NCI-H1417 (cell line): ENCODE measurements at regions not wholly inside any gene's neighbourhood (a gene's known extent, or its start where the extent isn't known, plus 50 kb on each side); places are given as distances from the start of the nearest gene placed in this dataset.

ENCODE experiments used
- DNase-seq, 3 experiments: peaks; one replicate each; lab custom pipeline; 2025; lab: John Stamatoyannopoulos, UW

DNA sequence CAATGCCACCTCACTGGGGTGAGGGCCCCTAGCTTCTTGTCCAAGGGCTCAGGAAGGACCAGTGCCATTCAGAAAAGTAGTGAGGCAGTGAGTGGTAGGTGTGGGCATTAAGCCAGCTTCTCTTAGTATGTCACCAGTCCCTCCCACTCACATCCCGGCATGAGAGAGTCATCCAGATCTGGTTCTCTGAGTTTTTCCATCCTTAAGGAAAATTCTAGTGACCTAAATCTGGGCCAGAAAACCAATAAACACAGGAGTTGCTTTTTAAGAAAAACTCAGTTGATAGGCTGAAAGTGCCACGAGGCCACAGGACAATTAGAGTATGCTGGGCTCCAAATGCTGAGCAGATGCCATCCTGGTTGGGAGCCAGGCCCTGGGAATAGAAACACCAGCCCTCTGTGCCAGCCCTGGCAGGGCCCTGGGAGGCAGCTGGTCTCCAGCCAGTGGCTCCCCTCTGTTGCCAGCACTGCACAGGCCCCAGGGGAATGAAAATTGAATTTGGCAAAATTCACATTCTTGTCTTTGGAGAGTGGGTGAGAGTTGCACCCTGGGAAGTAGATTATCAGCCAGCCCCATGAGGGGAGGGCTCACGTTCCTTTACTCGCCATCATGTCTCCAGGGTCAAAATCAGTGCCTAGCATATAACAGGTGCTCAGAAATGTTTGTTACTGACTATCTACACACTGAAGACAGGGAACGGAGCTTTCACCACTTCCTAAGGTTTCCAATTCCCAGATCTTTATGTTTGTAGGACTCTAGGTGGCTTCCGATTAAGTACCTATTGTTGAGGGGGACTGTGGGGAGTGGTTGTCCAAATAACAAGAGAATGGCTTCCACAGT lies 52.8 kb downstream of the FAM43A start:
- DNase-seq: no peak

DNA sequence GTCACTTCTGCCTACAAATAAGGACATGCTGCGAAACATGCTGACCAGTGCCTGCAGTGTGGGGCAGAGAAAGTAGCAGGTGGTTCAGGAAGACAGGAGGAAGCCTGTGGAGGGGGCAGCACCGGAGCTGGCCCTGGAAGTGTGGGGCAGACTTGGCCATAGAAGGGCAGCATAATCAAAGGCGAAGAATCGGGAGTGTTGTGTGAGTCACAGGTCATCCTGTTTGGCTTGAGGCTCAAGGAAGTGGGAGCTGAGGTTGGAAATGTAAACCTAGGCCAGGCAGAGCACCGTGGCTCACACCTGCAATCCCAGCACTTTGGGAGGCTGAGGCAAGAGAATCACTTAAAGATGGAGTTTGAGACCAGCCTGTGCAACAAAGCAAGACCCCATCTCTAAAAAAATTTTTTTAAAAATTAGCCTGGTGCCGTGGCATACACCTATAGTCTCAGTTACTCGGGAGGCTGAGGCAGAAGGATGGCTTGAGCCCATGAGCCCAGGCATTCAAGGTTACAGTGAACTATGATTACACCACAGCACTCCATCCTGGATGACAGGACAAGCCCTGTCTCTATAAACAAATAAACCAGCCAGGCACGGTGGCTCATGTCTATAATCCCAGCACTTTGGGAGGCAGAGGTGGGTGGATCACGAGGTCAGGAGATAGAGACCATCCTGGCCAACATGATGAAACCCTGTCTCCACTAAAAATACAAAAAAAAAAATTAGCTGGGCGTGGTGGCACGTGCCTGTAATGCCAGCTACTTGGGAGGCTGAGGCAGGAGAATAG lies 54.0 kb downstream of the FAM43A start:
- no peak for DNase-seq

DNA sequence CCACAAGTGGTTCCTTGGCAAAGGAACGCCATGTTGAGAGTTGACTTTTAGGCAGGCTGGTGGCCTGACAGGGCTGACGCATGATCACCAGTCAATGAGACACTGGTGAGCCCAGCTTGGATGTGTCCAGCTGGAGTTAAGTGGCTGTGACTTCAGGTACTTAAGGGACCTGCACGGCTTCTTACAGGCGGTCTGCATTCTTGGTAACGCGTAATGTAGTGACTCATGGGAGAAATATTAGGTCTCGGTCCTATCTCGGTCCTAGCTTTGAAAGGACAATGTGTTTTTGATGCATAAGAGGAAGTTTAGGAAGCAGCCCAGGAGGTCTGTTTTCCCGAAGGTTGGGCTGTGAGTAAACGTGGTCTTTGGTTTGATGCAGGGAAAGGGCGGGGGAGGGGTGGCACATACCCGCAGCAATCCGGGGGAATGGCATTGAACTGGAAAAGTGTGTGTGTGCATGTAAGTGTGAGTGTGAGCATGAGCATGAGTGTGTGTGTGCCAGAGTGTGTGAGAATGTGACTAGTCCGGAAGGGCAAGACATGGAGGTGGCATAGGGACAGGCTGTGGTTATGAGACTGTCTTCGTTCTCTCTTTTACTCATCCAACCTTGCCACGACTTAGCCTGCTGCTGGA lies 55.3 kb downstream of the FAM43A start:
- peak in 1 of 3 experiments; percentile 25 for DNase-seq

DNA sequence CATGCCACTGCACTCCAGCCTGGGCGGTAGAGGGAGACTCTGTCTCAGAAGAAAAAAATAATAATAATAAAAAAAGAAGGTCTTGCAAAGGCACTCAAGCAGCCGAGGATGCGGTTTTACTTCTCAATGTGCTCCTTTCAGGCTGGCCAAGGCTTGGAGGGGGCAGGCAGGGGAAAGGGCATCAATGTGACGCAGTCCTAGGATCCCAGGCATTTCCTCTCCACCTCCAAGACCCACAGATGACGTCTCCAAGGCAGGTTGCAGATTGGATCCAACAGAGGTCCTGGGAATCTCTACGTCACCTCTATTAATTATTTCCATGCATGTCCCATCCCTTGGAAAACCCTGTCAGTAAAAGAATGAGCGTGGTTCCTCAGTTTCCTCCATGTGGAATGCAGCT lies 56.2 kb downstream of the FAM43A start:
- no peak for DNase-seq

DNA sequence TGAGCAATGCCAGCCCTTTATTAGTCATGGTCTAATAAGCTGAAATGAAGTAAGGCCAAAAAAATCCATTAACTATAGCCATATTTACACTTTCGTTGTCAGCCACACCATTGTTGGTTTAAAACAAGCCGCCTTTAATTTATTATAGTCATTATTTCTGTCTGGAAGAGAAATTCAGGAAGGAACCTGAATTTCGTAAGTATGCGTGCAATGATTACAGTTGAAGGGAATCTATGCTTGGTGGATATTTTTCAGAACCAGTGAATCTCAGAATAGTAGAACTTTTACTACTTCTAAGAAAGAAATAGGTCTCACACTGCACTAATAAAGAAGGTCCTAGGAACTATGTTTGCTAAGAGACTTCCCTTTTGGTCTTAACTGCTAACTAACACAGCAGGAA lies 59.1 kb downstream of the FAM43A start:
- peak in 2 of 3 experiments; percentile 26 to 74 for DNase-seq

DNA sequence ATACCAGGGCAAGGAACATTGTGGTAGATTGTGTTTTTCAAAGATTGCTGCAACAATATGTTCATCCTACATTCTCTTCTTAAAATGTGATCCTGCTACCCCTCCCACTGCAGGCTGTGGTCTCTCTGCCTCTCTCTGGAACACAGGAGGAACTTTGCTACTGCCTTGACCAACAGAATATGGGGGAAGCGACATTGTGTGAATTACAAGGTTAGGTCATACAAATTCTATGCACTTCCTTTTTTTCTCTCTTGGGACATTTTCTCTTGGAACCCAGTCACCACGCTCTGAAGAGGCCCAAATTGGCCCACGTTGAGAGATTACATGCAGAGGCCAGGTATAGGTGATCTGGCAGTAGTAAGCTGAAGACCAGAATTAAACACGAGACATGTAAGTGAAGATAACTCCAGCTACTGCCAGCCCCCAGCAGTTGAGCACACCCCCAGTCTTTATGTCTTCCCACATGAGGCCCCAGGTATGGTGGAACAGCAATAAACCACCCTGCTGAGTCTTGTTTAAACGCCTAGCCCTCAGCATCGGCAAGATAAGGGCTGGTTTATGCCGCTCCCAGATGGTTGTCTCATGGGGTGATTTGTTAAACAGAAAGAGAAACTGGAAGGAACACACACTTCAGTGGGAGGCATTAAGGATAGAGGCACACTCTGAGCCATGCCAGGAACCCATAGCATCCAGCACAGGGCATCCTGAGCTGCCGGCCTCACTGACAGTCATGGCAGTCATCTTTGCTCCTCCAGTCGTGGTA lies 59.9 kb downstream of the FAM43A start:
- no peak for DNase-seq

GRCh38 chr3:194748225-194748624 lies 62.5 kb downstream of the FAM43A start:
- no peak for DNase-seq

DNA sequence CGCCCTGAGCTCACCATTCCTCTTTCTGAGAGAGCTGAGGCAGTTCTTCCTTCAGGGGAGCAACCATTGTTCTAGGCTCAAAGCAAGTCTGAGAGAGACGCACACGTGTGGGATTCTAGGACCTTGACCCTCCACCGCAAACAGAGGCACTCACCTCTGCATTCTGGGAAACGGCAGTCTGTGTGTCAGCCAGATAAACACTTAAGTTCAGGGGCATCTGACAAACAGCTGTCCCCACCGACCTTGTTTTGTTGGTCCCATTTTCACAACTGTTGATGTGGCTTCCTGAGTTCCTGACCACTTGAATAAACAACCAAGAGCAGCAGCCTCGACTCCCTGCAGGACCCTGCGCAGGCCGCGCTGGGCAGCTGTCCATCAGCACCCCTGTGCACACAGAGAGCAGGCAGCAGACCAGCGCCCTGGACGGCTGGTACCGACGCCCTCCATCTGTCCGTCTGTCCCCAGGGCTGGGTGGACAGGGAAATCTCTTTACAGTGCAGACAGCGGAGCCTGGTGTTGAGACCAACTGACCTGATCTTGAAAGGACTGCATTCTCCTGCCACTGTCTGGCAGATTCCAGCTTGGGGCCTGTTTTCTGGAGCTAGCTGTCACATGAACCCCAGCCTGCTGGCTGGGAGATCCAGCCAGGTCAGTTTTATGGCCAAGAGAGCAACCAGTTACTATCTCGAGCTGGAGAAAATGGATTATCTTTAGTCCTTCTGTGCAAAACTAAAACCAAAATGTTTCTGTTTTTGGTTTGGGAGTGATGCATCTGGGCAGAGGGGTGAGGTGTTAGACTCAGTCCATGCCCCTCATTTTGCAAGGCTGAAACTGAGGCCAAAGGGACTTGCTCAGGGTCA lies 64.2 kb downstream of the FAM43A start:
- no peak for DNase-seq

- DNase-seq: peak in 2 of 3 experiments; percentile 36 to 55
These were observed 64.8 kb downstream of the FAM43A start for GRCh38 chr3:194750491-194750828.

- DNase-seq: no peak
These were observed 70.2 kb downstream of the FAM43A start for GRCh38 chr3:194755671-194756459.

DNA sequence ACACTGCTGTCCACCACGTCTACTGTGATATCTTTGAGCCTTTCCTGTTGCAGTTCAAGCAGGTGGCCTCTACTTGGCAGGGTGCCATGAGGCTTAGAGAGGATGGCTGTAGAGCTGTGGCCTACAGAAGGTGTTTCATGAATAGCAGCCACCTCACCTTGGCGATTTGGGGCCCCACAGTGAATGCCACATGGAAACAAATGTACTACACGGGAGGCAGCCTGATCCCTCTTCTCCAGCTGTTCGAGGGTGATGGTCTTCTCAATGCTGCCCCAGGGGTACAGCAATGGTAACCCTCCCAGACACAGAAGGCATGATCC lies 70.7 kb downstream of the FAM43A start:
- peak in 2 of 3 experiments; percentile 16 to 58 for DNase-seq

- DNase-seq: peak in 2 of 3 experiments; percentile 14 to 42
These were observed 71.2 kb downstream of the FAM43A start for GRCh38 chr3:194756791-194757325.

DNA sequence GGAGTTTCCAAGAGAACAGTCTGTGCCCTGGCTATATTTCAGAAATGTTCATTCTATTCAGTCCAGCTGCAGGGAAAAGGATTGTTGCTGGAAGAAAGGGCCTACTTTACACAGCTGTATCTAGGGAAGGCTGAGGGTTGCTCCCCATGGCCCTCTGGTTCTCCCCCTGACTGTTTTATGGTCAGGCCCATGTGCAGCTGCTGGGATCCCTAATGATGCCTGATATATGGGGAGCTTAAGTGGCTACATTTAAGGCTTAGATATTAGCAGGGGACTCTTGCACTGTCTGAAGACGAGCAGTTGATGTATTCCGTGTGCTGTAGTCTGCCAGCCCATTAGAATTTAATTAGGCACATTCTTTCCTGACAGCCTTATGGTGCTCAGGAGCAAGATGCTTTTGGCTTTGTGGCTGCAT lies 72.0 kb downstream of the FAM43A start:
- DNase-seq: peak in 1 of 3 experiments; percentile 49

GRCh38 chr3:194758716-194759115 lies 73.0 kb downstream of the FAM43A start:
- no peak for DNase-seq

DNA sequence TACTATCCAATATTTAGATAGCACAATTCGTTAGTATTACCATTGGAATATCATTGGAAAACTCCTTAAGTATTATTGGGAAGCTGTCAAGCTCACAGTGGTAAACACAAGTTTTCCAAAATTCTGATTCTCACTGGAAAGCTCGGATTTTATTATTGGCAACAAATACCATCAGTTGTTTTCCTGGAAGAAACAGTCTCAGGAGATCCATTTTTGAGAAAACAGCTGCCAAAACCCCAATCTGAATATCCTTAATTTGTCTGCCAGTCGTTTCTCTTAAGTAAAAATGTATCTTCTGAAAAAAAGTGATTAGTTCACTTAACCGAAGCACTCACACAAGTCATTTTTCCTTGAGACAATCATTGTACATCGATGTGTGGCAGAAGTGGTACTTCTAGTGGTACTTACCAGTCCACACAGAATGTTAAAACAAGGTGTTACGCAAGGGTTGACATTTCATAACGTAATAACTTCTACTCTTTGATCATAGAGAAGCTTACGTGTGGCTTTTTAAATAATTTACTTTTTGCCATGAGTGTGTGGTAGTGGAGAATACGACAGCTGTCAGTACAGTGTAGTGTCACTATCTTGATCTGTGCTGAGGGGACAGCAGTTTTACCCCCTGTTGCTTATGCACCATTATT lies 74.9 kb downstream of the FAM43A start:
- DNase-seq: peak in 1 of 3 experiments; percentile 31

- peak; percentile 78 to 94 (median 83) for DNase-seq
These were observed 75.7 kb downstream of the FAM43A start for GRCh38 chr3:194761384-194761783.

DNA sequence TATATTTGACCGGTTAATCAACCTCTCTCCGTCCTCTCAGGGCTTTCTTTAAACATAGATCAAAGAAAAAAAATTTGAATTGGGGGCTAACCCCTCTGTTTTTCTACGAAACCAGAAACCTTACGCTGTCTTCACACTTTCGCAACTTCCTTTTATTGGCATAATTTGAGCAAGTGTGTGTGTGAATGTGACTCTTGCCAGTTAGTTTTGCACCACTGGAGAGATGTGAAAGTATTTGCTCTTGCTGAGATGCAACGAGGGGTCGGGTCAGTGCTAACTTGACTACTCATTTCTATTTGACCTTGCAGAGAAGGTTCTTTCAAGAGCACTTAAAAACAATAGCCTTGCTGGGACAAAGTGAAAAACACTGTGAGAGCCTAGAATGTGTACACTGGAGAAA lies 81.2 kb downstream of the FAM43A start:
- DNase-seq: no peak

DNA sequence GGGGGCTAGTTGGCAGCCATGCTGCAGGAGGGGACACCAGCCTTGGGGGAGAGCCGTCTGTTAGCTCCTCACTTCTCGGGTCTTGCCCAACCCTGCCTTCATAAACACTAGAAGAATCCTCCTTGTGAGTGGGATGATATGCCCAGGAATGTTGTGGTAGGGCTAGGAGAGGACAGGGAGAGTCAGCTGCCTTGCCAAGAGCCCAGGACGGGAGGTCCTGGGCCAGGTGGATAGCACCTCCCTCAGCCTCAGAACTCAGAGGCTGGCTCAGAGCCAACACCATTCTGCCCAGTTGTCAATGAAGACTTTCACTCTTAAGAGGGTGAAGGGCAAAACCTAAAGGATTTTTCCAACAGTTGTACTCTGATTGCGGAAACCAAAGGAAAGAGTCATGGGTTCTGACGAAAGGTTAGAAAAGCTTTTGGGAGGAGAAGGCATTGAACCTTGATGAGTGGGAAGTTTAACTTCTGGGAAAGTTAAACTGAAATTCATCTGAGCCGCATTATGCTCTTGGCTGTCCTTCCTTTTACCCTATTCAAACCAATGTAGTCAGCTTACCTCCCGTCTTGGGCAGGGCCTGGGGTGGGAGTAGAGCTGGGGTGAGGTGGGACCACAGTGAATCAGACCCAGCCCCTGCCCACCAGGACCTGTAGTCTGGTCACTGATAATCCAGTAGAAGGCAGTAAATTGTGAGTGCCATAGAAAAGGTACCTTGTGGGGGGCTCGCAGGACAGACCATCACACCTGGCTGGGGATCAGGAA lies 81.9 kb downstream of the FAM43A start:
- DNase-seq: no peak

- no peak for DNase-seq
These were observed 82.9 kb downstream of the FAM43A start for GRCh38 chr3:194768586-194768985.
